Liver (tissue), 8 donors: ENCODE measurements at regions not wholly inside any gene's neighbourhood (a gene's known extent, or its start where the extent isn't known, plus 50 kb on each side); places are given as distances from the start of the nearest gene placed in this dataset.

Experiments used
- DNase-seq: peaks from one replicate; pipeline ENCODE4 v3.0.0-alpha.2; 2017; ENCODE audit warnings: low spot score
- H3K27ac ChIP-seq, 2 donors: one replicate each; pipeline ENCODE4 v1.7.0; 2013; ENCODE audit warnings: inconsistent platforms in 2 of 2, low read length in 2 of 2, control low read depth in 1 of 2, low read depth in 1 of 2, mild to moderate bottlenecking in 1 of 2
- H3K27me3 ChIP-seq, 4 donors: one replicate each; pipeline versions ENCODE4 v1.6.1 to v1.7.0; 2013; ENCODE audit warnings: low read length in 3 of 4, inconsistent platforms in 1 of 4, mild to moderate bottlenecking in 1 of 4, moderate library complexity in 1 of 4; ENCODE audit not compliant: control insufficient read depth in 4 of 4, insufficient read depth in 4 of 4
- H3K36me3 ChIP-seq, 4 donors: one replicate each; pipeline versions ENCODE4 v1.6.1 to v1.7.0; 2013; ENCODE audit warnings: low read length in 3 of 4, mild to moderate bottlenecking in 3 of 4, low read depth in 1 of 4, moderate library complexity in 1 of 4; ENCODE audit not compliant: control insufficient read depth in 4 of 4, insufficient read depth in 3 of 4
- H3K4me1 ChIP-seq, 4 donors: one replicate each; pipeline versions ENCODE4 v1.6.1 to v1.7.0; 2013; ENCODE audit warnings: low read length in 3 of 4, mild to moderate bottlenecking in 3 of 4, moderate library complexity in 1 of 4; ENCODE audit not compliant: control insufficient read depth in 4 of 4, insufficient read depth in 4 of 4
- H3K4me3 ChIP-seq, 3 donors: one replicate each; pipeline versions ENCODE4 v1.6.1 to v1.7.0; 2013; ENCODE audit warnings: low read length in 3 of 3, control low read depth in 1 of 3, low read depth in 1 of 3, mild to moderate bottlenecking in 1 of 3
- H3K9ac ChIP-seq, 2 donors: one replicate each; pipeline ENCODE4 v1.7.0; 2013; ENCODE audit warnings: low read length in 2 of 2, mild to moderate bottlenecking in 2 of 2, moderate library complexity in 2 of 2, control low read depth in 1 of 2, low read depth in 1 of 2
- H3K9me3 ChIP-seq, 4 donors: one replicate each; pipeline versions ENCODE4 v1.6.1 to v1.7.0; 2013; ENCODE audit warnings: low read length in 3 of 4; ENCODE audit not compliant: control insufficient read depth in 4 of 4
- FOXA1 ChIP-seq: IDR thresholded peaks from 2 replicates; pipeline ENCODE4 v1.6.1; 2016; ENCODE audit warnings: antibody characterized with exemption
- GABPA ChIP-seq, 2 donors: IDR thresholded peaks in 1 of 2; conservative IDR thresholded peaks in 1 of 2; 2 replicates each; pipeline ENCODE4 v1.6.1; 2016; ENCODE audit warnings: antibody characterized with exemption in 2 of 2, mild to moderate bottlenecking in 1 of 2, moderate library complexity in 1 of 2
- HNF4A ChIP-seq, 2 donors: conservative IDR thresholded peaks; 2 replicates each; pipeline ENCODE4 v1.6.1; 2016; ENCODE audit warnings: antibody characterized with exemption in 2 of 2, mild to moderate bottlenecking in 2 of 2
- JUND ChIP-seq, 2 donors: IDR thresholded peaks; 2 replicates each; pipeline ENCODE4 v1.6.1; 2016; ENCODE audit warnings: antibody characterized with exemption in 2 of 2
- NR2F2 ChIP-seq: IDR thresholded peaks from 2 replicates; pipeline ENCODE4 v1.6.1; 2016; ENCODE audit warnings: antibody characterized with exemption
- RAD21 ChIP-seq, 2 donors: IDR thresholded peaks; 2 replicates each; pipeline ENCODE4 v1.6.1; 2016; ENCODE audit warnings: antibody characterized with exemption in 2 of 2, mild to moderate bottlenecking in 2 of 2
- RXRA ChIP-seq, 2 donors: IDR thresholded peaks; 2 replicates each; pipeline ENCODE4 v1.6.1; 2017 to 2018; ENCODE audit warnings: antibody characterized with exemption in 2 of 2, mild to moderate bottlenecking in 1 of 2
- TAF1 ChIP-seq: conservative IDR thresholded peaks from 2 replicates; pipeline ENCODE4 v1.6.1; 2016; ENCODE audit warnings: antibody characterized with exemption, mild to moderate bottlenecking
- YY1 ChIP-seq: IDR thresholded peaks from 2 replicates; pipeline ENCODE4 v1.6.1; 2016; ENCODE audit warnings: antibody characterized with exemption, mild to moderate bottlenecking
- WGBS: extraction: QIAGEN DNeasy Blood & Tissue Kit; methylation state at CpG from one replicate; pipeline ENCODE4 v1.1.7; 2013; 5-methylcytosine and 5-hydroxymethylcytosine counted together
- TF ChIP-seq, protein P1 (sequence below): IDR thresholded peaks from 2 replicates; pipeline ENCODE4 v1.6.1; 2016; ENCODE audit warnings: antibody characterized with exemption
- TF ChIP-seq, protein P2 (sequence below): fragments of 150-350 bp; IDR thresholded peaks from 2 replicates; pipeline ENCODE4 v1.5.1; 2017; ENCODE audit warnings: improper control_type of control experiment, low read depth, low read length; ENCODE audit not compliant: missing input control
- TF ChIP-seq, protein P3 (sequence below): IDR thresholded peaks from 2 replicates; pipeline ENCODE4 v1.6.1; 2016; ENCODE audit warnings: antibody characterized with exemption, mild to moderate bottlenecking
- TF ChIP-seq, protein P4 (sequence below): IDR thresholded peaks from 2 replicates; pipeline ENCODE4 v1.6.1; 2016; ENCODE audit warnings: antibody characterized with exemption
- donor health status: healthy.
- donor health status: healthy.
- donor health status: healthy.
- donor health status: healthy.
- donor health status: healthy.

DNA sequence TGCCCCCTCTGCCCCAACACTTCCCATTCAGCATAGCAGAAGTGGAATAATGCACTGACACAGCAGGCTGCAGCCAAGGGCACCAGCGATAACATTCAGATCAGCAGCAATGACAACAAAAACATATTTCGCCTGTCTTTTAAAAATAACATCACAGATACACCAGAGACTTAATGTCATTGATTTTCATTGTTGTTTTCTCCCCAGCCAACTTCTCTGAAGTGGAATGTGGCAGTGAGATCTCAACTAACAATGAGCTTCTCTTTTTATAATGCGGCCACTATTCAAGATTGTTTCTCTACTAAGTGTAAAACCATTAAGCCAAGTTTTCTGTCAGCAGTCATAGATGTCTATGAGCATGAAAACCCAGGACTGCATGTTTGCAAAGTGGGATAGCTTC lies 158.2 kb upstream of the TMEM229A start:
- H3K4me3 ChIP-seq: no peak overlapping the region
- DNase-seq: no peak
- H3K36me3 ChIP-seq: no peaks in the 10 kb centered on the region
- 82% methylated on average over 3 of the region's 3 CpGs for WGBS
- H3K4me1 ChIP-seq: no peaks in the 10 kb centered on the region
- TF ChIP-seq, protein P1, sequence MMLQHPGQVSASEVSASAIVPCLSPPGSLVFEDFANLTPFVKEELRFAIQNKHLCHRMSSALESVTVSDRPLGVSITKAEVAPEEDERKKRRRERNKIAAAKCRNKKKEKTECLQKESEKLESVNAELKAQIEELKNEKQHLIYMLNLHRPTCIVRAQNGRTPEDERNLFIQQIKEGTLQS: no peak
- TF ChIP-seq NR2F2: no peak
- TF ChIP-seq RAD21 (IDR thresholded peaks at IDR 0.05): no peak
- TF ChIP-seq, protein P2, sequence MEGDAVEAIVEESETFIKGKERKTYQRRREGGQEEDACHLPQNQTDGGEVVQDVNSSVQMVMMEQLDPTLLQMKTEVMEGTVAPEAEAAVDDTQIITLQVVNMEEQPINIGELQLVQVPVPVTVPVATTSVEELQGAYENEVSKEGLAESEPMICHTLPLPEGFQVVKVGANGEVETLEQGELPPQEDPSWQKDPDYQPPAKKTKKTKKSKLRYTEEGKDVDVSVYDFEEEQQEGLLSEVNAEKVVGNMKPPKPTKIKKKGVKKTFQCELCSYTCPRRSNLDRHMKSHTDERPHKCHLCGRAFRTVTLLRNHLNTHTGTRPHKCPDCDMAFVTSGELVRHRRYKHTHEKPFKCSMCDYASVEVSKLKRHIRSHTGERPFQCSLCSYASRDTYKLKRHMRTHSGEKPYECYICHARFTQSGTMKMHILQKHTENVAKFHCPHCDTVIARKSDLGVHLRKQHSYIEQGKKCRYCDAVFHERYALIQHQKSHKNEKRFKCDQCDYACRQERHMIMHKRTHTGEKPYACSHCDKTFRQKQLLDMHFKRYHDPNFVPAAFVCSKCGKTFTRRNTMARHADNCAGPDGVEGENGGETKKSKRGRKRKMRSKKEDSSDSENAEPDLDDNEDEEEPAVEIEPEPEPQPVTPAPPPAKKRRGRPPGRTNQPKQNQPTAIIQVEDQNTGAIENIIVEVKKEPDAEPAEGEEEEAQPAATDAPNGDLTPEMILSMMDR: no peak
- no peak for TF ChIP-seq HNF4A (conservative IDR thresholded peaks at IDR 0.05)
- TF ChIP-seq, protein P3, sequence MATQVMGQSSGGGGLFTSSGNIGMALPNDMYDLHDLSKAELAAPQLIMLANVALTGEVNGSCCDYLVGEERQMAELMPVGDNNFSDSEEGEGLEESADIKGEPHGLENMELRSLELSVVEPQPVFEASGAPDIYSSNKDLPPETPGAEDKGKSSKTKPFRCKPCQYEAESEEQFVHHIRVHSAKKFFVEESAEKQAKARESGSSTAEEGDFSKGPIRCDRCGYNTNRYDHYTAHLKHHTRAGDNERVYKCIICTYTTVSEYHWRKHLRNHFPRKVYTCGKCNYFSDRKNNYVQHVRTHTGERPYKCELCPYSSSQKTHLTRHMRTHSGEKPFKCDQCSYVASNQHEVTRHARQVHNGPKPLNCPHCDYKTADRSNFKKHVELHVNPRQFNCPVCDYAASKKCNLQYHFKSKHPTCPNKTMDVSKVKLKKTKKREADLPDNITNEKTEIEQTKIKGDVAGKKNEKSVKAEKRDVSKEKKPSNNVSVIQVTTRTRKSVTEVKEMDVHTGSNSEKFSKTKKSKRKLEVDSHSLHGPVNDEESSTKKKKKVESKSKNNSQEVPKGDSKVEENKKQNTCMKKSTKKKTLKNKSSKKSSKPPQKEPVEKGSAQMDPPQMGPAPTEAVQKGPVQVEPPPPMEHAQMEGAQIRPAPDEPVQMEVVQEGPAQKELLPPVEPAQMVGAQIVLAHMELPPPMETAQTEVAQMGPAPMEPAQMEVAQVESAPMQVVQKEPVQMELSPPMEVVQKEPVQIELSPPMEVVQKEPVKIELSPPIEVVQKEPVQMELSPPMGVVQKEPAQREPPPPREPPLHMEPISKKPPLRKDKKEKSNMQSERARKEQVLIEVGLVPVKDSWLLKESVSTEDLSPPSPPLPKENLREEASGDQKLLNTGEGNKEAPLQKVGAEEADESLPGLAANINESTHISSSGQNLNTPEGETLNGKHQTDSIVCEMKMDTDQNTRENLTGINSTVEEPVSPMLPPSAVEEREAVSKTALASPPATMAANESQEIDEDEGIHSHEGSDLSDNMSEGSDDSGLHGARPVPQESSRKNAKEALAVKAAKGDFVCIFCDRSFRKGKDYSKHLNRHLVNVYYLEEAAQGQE: no peak
- no peak for TF ChIP-seq FOXA1
- no peak for TF ChIP-seq RXRA (IDR thresholded peaks at IDR 0.05)
- no peak for TF ChIP-seq YY1
- H3K27ac ChIP-seq: no peak overlapping the region
- H3K9ac ChIP-seq: no peak overlapping the region
- no peaks in the 10 kb centered on the region for H3K9me3 ChIP-seq
- H3K27me3 ChIP-seq: no peaks in the 10 kb centered on the region

DNA sequence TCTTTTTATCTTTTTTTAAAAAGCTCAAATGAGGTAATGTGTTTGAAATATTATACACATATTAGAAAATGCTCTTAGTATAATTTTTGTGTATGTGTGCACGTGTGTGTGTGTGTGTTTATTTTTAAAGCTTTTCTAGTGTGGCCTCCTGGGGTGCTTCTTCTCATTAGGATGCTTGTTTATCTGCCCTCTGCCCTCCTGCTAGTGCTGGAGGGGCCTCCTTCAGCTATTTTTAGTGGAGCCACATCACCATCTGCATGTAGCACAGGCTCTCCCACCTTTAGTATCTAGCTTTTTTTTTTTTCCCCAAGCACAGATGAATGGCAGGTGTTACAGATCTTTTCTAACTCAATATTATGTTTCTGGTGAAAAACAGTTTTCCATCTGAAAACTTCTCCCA lies 155.7 kb upstream of the TMEM229A start:
- H3K36me3 ChIP-seq: no peaks in the 10 kb centered on the region
- no peak overlapping the region for H3K4me3 ChIP-seq
- no peaks in the 10 kb centered on the region for H3K9me3 ChIP-seq
- H3K4me1 ChIP-seq: no peaks in the 10 kb centered on the region
- no peak for DNase-seq
- TF ChIP-seq RXRA (IDR thresholded peaks at IDR 0.05) (no peak), NR2F2 (no peak), GABPA (IDR thresholded peaks at IDR 0.05 in 1 of 2, conservative IDR thresholded peaks at IDR 0.05 in 1 of 2) (no peak), TAF1 (no peak), JUND (IDR thresholded peaks at IDR 0.05) (no peak), HNF4A (conservative IDR thresholded peaks at IDR 0.05) (no peak)
- TF ChIP-seq, protein P3: no peak
- TF ChIP-seq, protein P2: no peak
- TF ChIP-seq, protein P1: no peak
- TF ChIP-seq, protein P4, sequence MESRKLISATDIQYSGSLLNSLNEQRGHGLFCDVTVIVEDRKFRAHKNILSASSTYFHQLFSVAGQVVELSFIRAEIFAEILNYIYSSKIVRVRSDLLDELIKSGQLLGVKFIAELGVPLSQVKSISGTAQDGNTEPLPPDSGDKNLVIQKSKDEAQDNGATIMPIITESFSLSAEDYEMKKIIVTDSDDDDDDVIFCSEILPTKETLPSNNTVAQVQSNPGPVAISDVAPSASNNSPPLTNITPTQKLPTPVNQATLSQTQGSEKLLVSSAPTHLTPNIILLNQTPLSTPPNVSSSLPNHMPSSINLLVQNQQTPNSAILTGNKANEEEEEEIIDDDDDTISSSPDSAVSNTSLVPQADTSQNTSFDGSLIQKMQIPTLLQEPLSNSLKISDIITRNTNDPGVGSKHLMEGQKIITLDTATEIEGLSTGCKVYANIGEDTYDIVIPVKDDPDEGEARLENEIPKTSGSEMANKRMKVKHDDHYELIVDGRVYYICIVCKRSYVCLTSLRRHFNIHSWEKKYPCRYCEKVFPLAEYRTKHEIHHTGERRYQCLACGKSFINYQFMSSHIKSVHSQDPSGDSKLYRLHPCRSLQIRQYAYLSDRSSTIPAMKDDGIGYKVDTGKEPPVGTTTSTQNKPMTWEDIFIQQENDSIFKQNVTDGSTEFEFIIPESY: no peak
- no peaks in the 10 kb centered on the region for H3K27me3 ChIP-seq
- WGBS: 18% methylated on average over 1 of the region's 1 CpG
- no peak overlapping the region for H3K9ac ChIP-seq
- no peak overlapping the region for H3K27ac ChIP-seq
